ENCODE measurements at regions not wholly inside any gene's neighbourhood (a gene's known extent, or its start where the extent isn't known, plus 50 kb on each side); places are given as distances from the start of the nearest gene placed in this dataset.

- no peak for TF ChIP-seq CTCF (IDR thresholded peaks at IDR 0.05)
- TF ChIP-seq POLR2A (IDR thresholded peaks at IDR 0.05), result no peak
- TF ChIP-seq POLR2AphosphoS5 (IDR thresholded peaks at IDR 0.05), result no peak
These were observed 74.7 kb downstream of the SPRY4 start for GRCh38 chr5:142250119-142250518.

All from stomach (tissue), 4 donors.